HG03378 (cell line): ENCODE measurements at regions not wholly inside any gene's neighbourhood (a gene's known extent, or its start where the extent isn't known, plus 50 kb on each side); places are given as distances from the start of the nearest gene placed in this dataset.

Experiments used
- ATAC-seq: cut with Tn5 transposase; IDR thresholded peaks from one replicate; pipeline ENCODE4 v1.9.1; 2021; ENCODE audit warnings: mild to moderate bottlenecking, moderate library complexity; ENCODE audit not compliant: unreplicated experiment

DNA sequence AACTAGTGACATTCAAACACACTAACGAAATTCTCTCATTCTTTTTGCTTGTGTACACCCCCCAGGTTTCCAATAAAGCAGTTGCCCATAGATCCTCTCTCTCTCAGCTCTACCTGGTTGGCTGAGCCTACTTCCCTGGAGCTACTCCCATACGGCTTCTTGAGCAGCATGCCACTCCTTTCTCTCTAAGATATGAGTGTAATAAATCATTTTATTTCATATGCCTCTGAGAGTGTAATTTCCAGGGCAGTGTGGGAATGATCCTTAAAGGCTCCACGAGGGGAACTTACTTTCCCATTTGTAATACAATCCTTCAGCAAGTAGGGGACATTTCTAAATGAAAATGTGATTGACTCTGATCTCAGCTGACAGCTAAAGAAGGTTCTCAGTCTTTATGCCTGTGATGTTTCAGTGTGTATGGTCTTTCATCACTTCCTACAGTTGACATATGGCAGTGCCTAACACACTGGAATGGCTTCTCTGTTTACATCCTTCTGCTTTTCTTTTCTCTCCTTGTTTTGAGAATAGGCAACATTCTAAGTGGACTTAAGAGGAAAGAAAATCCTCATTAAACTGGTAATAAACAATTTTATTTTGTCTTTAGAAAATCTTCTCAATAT is 1194.3 kb upstream of the CDH8 start:
- no peak for ATAC-seq

DNA sequence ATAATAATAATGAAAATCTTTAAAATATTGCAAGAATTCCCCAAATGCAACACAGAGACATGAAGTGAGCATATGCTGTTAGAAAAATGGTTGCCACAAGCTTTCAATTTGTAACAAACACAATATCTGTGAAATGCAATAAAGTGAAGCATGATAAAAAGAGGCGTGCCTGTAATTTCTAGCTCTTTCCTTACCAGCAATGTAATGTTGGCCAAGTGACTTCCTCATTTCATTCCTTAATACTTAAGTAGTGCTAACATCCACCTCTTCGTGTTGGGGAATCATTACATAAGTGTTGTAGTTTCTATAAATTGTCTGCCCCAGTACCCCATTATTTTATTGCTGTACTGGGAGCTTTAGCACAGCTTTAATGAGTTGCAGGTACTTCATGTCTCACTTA is 1192.0 kb upstream of the CDH8 start:
- no peak for ATAC-seq

DNA sequence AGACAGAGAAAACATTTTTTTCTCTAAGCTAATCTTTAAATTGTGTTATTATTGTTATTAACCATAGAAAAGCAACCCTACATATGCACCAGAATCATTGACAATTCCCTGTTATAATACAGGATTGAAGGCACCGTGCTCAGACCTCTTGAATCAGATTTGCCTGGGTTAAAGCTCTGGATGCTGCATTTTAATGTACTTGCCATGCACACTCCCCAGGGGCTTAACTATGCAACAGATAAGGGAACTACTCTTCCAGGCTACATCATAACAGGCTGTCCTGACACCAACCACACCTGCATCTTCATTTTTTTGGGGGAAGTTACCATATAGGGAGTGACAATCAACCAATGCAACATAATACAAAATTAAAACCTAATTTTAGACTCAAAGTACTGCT is 1187.6 kb upstream of the CDH8 start:
- ATAC-seq: no peak

- ATAC-seq: no peak
Observed at GRCh38 chr16:63216696-63217423, 1180.6 kb upstream of the CDH8 start.

- no peak for ATAC-seq
Observed at GRCh38 chr16:63201851-63202250, 1165.6 kb upstream of the CDH8 start.

- ATAC-seq: no peak
Observed at GRCh38 chr16:63200940-63201339, 1164.7 kb upstream of the CDH8 start.

- no peak for ATAC-seq
Observed at GRCh38 chr16:63195336-63195735, 1159.1 kb upstream of the CDH8 start.

DNA sequence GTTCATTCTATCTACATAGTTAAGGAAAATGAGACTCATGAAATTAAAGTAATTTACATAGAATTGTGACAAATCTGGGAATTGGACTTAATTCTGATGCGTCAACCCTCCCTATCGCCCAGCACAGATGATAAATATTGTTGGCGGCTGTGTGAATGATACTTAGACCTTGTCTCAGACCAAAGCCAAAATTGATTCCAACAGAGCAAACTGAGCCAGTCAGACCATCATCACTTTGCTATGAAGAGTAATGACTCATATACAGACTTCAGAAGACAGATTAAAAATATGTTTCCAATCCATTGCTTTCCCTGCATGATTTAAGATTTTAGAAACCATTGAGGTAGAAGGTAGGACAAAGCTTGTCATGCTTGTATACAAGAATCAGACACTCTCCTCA is 1156.7 kb upstream of the CDH8 start:
- ATAC-seq: no peak

DNA sequence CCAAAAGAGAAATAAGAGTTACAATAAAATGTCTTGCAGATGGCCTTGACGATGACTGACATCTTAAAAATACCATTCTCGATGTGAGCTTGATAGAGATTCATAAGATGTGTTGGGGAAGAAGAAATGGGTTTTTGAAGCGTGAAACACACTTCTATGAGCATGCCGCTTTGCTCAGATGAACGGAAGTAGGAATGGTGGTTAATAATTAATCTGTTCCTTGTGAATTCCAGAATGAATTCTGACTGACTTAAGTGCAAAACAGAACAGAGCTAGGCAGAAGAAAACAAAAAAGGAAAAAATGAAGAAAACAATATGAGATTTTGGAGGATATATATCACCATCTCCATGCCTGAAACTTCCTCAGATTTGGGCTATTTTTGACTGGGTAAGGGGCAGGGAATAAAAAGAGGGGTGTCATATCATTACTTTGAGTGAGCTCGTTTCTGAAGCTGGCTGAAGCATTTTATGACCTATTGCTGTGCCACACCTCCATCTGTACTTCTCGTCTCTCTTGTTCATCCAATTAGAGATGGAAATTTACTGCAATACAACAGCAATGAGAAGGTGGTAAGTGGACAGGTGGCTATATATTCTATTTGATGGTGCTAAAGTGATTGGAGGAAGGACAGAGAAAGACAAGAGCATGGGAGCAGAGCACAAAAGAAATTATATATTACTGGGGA is 1152.0 kb upstream of the CDH8 start:
- no peak for ATAC-seq

- no peak for ATAC-seq
Observed at GRCh38 chr16:63187638-63188037, 1151.4 kb upstream of the CDH8 start.

GRCh38 chr16:63185235-63185780 is 1149.1 kb upstream of the CDH8 start:
- ATAC-seq: no peak

DNA sequence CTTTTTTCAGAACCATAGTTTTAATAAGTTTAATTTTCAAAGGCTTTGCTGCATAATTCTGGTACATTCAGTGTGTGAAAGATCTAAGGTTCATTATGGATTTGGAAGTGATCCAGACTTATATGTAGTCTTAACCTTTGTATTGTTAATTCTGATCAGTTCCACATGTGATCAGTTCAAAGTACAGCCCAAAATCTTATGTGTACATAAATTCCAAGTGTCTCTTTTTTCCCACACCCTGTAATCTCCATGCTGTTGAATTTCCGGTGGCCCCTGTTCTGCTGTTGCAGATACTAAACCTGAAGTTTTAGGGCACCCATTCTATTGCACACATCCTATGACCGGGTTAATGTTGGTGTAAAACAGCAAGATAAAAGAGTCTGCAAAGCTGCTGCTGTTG is 1147.5 kb upstream of the CDH8 start:
- no peak for ATAC-seq

GRCh38 chr16:63175313-63175712 is 1139.1 kb upstream of the CDH8 start:
- no peak for ATAC-seq

DNA sequence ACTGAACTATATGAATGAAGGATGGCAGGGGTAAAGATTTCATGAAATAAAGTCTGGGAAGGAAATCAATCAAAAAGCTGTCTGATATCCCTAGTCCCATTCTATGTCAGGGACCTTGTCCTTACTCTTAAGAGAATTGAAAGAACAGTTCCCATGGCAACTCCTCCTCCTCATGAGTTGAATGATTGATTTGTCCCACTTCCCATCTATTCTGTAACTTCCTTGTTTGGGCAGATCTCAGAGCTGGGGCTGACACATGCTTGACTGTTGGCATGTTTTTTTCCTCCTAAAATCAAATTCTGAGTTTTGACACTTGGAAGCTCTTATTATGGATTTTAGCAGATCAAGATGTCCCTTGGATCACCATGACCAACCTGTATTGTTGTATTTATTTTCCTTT is 1138.6 kb upstream of the CDH8 start:
- no peak for ATAC-seq

DNA sequence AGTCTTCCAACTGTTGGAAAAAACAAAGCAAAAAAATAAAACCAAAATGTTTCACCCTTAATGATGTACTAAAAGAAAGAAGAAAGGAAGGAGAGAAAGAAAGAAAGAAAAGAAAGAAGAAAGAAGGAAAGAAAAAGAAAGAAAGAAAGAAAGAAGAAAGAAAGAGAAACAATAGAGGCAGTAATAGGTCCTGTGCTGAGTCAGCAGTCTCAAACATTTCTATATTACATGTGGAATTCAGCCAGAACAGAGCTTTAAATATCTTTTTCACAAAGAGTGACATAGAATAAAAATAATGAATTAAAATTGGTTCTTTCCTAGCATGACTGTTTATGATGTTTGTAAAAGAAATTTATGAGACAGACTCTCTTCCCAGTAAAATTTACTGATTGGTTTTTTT is 1135.3 kb upstream of the CDH8 start:
- no peak for ATAC-seq

DNA sequence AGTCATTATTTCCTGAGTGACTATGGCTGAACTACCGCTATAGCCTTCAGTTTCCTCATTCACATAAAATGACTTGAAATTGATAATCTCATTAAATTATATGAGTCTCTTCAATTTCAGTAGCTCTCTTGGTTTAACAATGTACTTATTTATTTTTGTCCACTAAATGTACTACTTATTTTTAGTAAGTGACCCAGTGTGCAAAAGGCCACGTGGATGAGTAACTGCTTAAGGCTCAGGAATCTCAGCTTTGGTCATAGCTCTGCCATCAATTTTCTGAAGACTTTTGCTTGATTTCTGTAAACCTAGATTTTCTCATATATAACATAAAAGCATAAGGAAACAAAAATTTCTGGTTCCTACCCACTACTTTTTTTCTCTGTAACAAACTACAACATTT is 1132.9 kb upstream of the CDH8 start:
- ATAC-seq: no peak

- ATAC-seq: no peak
Observed at GRCh38 chr16:63157818-63158217, 1121.6 kb upstream of the CDH8 start.

- ATAC-seq: no peak
Observed at GRCh38 chr16:63146251-63146650, 1110.0 kb upstream of the CDH8 start.

DNA sequence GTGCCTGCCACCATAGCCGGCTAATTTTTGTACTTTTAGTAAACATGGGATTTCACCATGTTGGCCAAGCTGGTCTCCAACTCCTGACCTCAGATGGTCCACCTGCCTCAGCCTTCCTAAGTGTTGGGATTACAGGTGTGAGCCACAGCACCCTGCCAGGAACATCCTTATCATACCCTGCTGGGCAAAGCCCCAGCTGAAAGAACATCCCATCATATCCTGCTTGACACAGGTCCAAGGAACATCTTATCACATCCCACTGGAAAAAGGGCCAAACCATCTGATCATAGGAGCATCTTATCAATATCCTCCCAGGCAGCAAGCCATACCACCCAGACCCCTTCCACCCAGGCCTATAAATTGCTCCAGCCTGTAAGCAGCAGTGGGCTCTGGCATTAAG is 1109.2 kb upstream of the CDH8 start:
- ATAC-seq: no peak

- ATAC-seq: no peak
Observed at GRCh38 chr16:63135069-63135468, 1098.8 kb upstream of the CDH8 start.

DNA sequence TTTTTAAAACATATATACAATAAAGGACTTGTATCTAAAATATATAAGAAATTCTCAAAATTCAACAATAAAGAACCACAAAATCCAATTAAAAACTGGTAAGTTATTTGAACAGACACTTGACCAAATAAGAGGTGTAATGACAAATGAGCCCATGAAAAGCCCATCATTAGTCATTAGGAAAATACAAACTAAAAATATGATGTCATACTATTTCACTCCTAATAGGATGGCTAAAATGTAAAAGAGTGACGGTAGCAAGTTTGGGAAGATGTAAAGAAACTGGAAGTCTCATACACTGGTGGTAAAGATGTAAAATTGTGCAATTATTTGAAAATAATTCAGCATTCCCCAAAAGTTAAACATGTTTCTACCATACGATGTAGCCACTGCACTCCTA is 1095.3 kb upstream of the CDH8 start:
- ATAC-seq: no peak

DNA sequence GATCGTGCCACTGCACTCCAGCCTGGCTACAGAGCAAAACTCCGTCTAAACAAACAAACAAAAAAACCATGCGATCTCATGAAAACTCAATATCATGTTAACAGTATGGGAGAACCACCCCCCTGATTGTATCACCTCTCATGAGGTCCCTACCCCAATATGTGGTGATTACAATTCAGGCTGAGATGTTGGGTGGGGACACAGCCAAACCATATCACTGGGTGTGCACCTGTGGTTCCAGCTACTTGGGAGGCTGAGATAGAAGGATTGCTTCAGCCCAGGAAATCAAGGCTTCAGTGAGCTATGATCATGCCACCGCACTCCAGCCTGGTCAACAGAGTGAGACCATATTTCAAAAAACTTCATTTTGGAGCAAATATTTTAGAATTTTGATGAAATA is 1094.7 kb upstream of the CDH8 start:
- ATAC-seq: no peak
